ENCODE measurements at regions not wholly inside any gene's neighbourhood (a gene's known extent, or its start where the extent isn't known, plus 50 kb on each side); places are given as distances from the start of the nearest gene placed in this dataset.

DNA sequence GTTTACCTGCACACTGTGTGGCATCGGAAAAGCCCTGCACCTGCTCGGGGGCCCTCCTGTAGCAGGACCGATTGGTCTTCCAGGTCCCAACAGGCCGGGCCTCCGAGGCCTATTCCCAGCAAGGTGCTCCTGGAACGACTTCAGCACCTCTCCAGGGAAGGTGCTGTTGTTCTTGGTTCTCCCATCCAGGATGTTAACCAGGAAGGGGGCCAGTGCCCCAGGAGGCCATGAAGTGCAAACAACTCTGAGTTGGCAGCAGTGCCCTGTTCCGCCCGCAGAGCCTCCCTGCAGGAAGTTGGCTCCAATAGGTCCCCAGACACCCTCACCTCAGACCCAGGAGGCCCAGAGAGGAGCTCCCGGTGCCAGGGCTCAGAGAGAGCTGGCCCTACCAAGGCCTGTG lies 64.0 kb upstream of the DUSP5 start:
- ATAC-seq, result no peak
- Histone ChIP-seq H3K79me2 (replicated peaks; ENCODE audit: insufficient read depth) (no peaks in the 10 kb centered on the region), H3K4me3 (no peak overlapping the region), H3K27ac (ENCODE audit: low read depth) (no peak overlapping the region), H4K20me1 (replicated peaks; ENCODE audit: insufficient read depth) (no peaks in the 10 kb centered on the region), H3K4me1 (ENCODE audit: insufficient read depth) (no peaks in the 10 kb centered on the region), H3K9me2 (ENCODE audit: insufficient read depth) (no peaks in the 10 kb centered on the region), H3F3A (replicated peaks; ENCODE audit: low read depth) (no peaks in the 10 kb centered on the region), H3K36me3 (ENCODE audit: insufficient read depth) (no peaks in the 10 kb centered on the region), H2AFZ (no peak overlapping the region), H3K4me2 (no peak overlapping the region), H3K27me3 (ENCODE audit: insufficient read depth) (no peaks in the 10 kb centered on the region)
- H3K27ac Mint-ChIP-seq, result no peak overlapping the region
- H3K36me3 Mint-ChIP-seq (ENCODE audit: low read depth), result no peaks in the 10 kb centered on the region
- TF ChIP-seq, protein P1, sequence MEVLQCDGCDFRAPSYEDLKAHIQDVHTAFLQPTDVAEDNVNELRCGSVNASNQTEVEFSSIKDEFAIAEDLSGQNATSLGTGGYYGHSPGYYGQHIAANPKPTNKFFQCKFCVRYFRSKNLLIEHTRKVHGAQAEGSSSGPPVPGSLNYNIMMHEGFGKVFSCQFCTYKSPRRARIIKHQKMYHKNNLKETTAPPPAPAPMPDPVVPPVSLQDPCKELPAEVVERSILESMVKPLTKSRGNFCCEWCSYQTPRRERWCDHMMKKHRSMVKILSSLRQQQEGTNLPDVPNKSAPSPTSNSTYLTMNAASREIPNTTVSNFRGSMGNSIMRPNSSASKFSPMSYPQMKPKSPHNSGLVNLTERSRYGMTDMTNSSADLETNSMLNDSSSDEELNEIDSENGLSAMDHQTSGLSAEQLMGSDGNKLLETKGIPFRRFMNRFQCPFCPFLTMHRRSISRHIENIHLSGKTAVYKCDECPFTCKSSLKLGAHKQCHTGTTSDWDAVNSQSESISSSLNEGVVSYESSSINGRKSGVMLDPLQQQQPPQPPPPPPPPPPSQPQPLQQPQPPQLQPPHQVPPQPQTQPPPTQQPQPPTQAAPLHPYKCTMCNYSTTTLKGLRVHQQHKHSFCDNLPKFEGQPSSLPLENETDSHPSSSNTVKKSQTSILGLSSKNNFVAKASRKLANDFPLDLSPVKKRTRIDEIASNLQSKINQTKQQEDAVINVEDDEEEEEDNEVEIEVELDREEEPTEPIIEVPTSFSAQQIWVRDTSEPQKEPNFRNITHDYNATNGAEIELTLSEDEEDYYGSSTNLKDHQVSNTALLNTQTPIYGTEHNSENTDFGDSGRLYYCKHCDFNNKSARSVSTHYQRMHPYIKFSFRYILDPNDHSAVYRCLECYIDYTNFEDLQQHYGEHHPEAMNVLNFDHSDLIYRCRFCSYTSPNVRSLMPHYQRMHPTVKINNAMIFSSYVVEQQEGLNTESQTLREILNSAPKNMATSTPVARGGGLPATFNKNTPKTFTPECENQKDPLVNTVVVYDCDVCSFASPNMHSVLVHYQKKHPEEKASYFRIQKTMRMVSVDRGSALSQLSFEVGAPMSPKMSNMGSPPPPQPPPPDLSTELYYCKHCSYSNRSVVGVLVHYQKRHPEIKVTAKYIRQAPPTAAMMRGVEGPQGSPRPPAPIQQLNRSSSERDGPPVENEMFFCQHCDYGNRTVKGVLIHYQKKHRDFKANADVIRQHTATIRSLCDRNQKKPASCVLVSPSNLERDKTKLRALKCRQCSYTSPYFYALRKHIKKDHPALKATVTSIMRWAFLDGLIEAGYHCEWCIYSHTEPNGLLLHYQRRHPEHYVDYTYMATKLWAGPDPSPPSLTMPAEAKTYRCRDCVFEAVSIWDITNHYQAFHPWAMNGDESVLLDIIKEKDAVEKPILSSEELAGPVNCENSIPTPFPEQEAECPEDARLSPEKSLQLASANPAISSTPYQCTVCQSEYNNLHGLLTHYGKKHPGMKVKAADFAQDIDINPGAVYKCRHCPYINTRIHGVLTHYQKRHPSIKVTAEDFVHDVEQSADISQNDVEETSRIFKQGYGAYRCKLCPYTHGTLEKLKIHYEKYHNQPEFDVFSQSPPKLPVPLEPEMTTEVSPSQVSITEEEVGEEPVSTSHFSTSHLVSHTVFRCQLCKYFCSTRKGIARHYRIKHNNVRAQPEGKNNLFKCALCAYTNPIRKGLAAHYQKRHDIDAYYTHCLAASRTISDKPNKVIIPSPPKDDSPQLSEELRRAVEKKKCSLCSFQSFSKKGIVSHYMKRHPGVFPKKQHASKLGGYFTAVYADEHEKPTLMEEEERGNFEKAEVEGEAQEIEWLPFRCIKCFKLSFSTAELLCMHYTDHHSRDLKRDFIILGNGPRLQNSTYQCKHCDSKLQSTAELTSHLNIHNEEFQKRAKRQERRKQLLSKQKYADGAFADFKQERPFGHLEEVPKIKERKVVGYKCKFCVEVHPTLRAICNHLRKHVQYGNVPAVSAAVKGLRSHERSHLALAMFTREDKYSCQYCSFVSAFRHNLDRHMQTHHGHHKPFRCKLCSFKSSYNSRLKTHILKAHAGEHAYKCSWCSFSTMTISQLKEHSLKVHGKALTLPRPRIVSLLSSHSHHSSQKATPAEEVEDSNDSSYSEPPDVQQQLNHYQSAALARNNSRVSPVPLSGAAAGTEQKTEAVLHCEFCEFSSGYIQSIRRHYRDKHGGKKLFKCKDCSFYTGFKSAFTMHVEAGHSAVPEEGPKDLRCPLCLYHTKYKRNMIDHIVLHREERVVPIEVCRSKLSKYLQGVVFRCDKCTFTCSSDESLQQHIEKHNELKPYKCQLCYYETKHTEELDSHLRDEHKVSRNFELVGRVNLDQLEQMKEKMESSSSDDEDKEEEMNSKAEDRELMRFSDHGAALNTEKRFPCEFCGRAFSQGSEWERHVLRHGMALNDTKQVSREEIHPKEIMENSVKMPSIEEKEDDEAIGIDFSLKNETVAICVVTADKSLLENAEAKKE (CRISPR knock-in tag; IDR thresholded peaks at IDR 0.05), result no peak
- TF ChIP-seq STAT1 (IDR thresholded peaks at IDR 0.05; ENCODE audit: unreplicated experiment) (no peak), ZNF331 (CRISPR knock-in tag; IDR thresholded peaks at IDR 0.05; ENCODE audit: low read depth) (no peak), EZH2phosphoT487 (IDR thresholded peaks at IDR 0.05; ENCODE audit: unreplicated experiment) (no peak), NANOG (IDR thresholded peaks at IDR 0.05; ENCODE audit: borderline replicate concordance) (no peak)
- TF ChIP-seq, protein P2, sequence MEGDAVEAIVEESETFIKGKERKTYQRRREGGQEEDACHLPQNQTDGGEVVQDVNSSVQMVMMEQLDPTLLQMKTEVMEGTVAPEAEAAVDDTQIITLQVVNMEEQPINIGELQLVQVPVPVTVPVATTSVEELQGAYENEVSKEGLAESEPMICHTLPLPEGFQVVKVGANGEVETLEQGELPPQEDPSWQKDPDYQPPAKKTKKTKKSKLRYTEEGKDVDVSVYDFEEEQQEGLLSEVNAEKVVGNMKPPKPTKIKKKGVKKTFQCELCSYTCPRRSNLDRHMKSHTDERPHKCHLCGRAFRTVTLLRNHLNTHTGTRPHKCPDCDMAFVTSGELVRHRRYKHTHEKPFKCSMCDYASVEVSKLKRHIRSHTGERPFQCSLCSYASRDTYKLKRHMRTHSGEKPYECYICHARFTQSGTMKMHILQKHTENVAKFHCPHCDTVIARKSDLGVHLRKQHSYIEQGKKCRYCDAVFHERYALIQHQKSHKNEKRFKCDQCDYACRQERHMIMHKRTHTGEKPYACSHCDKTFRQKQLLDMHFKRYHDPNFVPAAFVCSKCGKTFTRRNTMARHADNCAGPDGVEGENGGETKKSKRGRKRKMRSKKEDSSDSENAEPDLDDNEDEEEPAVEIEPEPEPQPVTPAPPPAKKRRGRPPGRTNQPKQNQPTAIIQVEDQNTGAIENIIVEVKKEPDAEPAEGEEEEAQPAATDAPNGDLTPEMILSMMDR (conservative IDR thresholded peaks at IDR 0.05; ENCODE audit: low read depth in 2 of 2), result no peak
- H3K4me3 Mint-ChIP-seq, result no peak overlapping the region
- peaks cover 11% of the 10 kb centered on the region for H3K4me1 Mint-ChIP-seq
- H3K27me3 Mint-ChIP-seq (ENCODE audit: insufficient read depth, low read depth, poor library complexity), result peaks cover 1% of the 10 kb centered on the region
- no peaks in the 10 kb centered on the region for H3K9me3 Mint-ChIP-seq
- no peak for DNase-seq (ENCODE audit: low spot score)

Measured in GM23338 (cell line).